ENCODE measurements at regions not wholly inside any gene's neighbourhood (a gene's known extent, or its start where the extent isn't known, plus 50 kb on each side); places are given as distances from the start of the nearest gene placed in this dataset.
"Not testable (repeated sequence)": the region's sequence is repeated elsewhere in the genome, so short reads cannot be mapped to it uniquely, and the experiment has no call there.

- DNase-seq, result no peak
Measured at GRCh38 chr10:25811052-25811685, 122.9 kb upstream of the MYO3A start.

GRCh38 chr10:25813511-25813910, 120.5 kb upstream of the MYO3A start:
- DNase-seq, result no peak

GRCh38 chr10:25815236-25815635, 118.8 kb upstream of the MYO3A start:
- no peak for DNase-seq

- DNase-seq, result no peak
Measured at GRCh38 chr10:25815999-25816768, 117.8 kb upstream of the MYO3A start.

GRCh38 chr10:25817200-25817599, 116.8 kb upstream of the MYO3A start:
- DNase-seq, result no peak

- DNase-seq, result no peak
Measured at GRCh38 chr10:25818751-25819150, 115.3 kb upstream of the MYO3A start.

GRCh38 chr10:25820472-25820871, 113.6 kb upstream of the MYO3A start:
- no peak for DNase-seq

- no peak for DNase-seq
Measured at GRCh38 chr10:25820874-25821273, 113.2 kb upstream of the MYO3A start.

- DNase-seq, result no peak
Measured at GRCh38 chr10:25824050-25824449, 110.0 kb upstream of the MYO3A start.

- DNase-seq, result no peak
Measured at GRCh38 chr10:25828475-25828874, 105.6 kb upstream of the MYO3A start.

- no peak for DNase-seq
Measured at GRCh38 chr10:25831080-25831479, 102.9 kb upstream of the MYO3A start.

- no peak for DNase-seq
Measured at GRCh38 chr10:25839683-25840082, 94.3 kb upstream of the MYO3A start.

GRCh38 chr10:25840875-25841274, 93.2 kb upstream of the MYO3A start:
- DNase-seq, result not testable (repeated sequence)

- no peak for DNase-seq
Measured at GRCh38 chr10:25842146-25842545, 91.9 kb upstream of the MYO3A start.

GRCh38 chr10:25843551-25844170, 90.4 kb upstream of the MYO3A start:
- DNase-seq, result no peak

- not testable (repeated sequence) for DNase-seq
Measured at GRCh38 chr10:25844716-25845115, 89.3 kb upstream of the MYO3A start.

GRCh38 chr10:25849268-25849667, 84.8 kb upstream of the MYO3A start:
- no peak for DNase-seq

- DNase-seq, result no peak
Measured at GRCh38 chr10:25849988-25850387, 84.0 kb upstream of the MYO3A start.

- DNase-seq, result no peak
Measured at GRCh38 chr10:25851548-25851947, 82.5 kb upstream of the MYO3A start.

GRCh38 chr10:25852364-25852941, 81.6 kb upstream of the MYO3A start:
- DNase-seq, result no peak

GRCh38 chr10:25858076-25858475, 76.0 kb upstream of the MYO3A start:
- DNase-seq, result no peak

GRCh38 chr10:25865267-25865666, 68.8 kb upstream of the MYO3A start:
- DNase-seq, result no peak

GRCh38 chr10:25867321-25867720, 66.7 kb upstream of the MYO3A start:
- DNase-seq, result no peak

Measured in T-helper 1 cell (primary cell).